GM23338 (cell line): ENCODE measurements at regions not wholly inside any gene's neighbourhood (a gene's known extent, or its start where the extent isn't known, plus 50 kb on each side); places are given as distances from the start of the nearest gene placed in this dataset.
A peak's percentile ranks its signal among the peaks of the same experiment; 100 is the strongest.

Experiments used
- CREB1 ChIP-seq: fragments of 250-450 bp; sonication (Bioruptor Pico); IDR thresholded peaks from 2 replicates; pipeline ENCODE4 v1.5.0; 2020; ENCODE audit warnings: low read depth, mild to moderate bottlenecking, moderate library complexity
- ETS1 ChIP-seq: IDR thresholded peaks from 2 replicates; pipeline ENCODE4 v1.6.1; 2016; ENCODE audit warnings: antibody characterized with exemption
- EZH2 ChIP-seq: fragments of 200-600 bp; sonication (generic); IDR thresholded peaks from one replicate; pipeline ENCODE4 v1.8.0; 2017; ENCODE audit warnings: antibody characterized with exemption, mild to moderate bottlenecking, low read depth; ENCODE audit not compliant: unreplicated experiment
- EZH2phosphoT487 ChIP-seq: fragments of 200-600 bp; sonication (generic); IDR thresholded peaks from one replicate; pipeline ENCODE4 v1.8.1; 2018; ENCODE audit warnings: antibody characterized with exemption; ENCODE audit not compliant: unreplicated experiment
- JUNB ChIP-seq: IDR thresholded peaks from one replicate; pipeline ENCODE4 v1.6.1; 2016; ENCODE audit warnings: antibody characterized with exemption; ENCODE audit not compliant: unreplicated experiment
- POLR2AphosphoS5 ChIP-seq: IDR thresholded peaks from 2 replicates; pipeline ENCODE4 v1.6.1; 2016; ENCODE audit warnings: antibody characterized with exemption, low read depth
- STAT1 ChIP-seq: IDR thresholded peaks from one replicate; pipeline ENCODE4 v1.6.1; 2016; ENCODE audit warnings: antibody characterized with exemption; ENCODE audit not compliant: unreplicated experiment
- ZNF114 ChIP-seq: fragments of 250-450 bp; sonication (Bioruptor Pico); IDR thresholded peaks from 2 replicates; pipeline ENCODE4 v1.5.0; 2020; ENCODE audit warnings: mild to moderate bottlenecking, moderate library complexity
- TF ChIP-seq, protein P1 (sequence below), 2 experiments: fragments of 200-600 bp in 1 of 2; sonication (generic) in 1 of 2; conservative IDR thresholded peaks; 2 replicates each; pipeline versions ENCODE4 v1.5.1 to v1.6.1; 2016 to 2017; ENCODE audit warnings: antibody characterized with exemption in 2 of 2, low read depth in 2 of 2, mild to moderate bottlenecking in 2 of 2, moderate library complexity in 1 of 2
- TF ChIP-seq, protein P2 (sequence below): IDR thresholded peaks from one replicate; pipeline ENCODE4 v1.6.1; 2018; ENCODE audit warnings: antibody characterized with exemption; ENCODE audit not compliant: unreplicated experiment

GRCh38 chr22:27409299-27409698, 392.3 kb downstream of the MN1 start:
- TF ChIP-seq EZH2 (no peak), CREB1 (no peak), ZNF114 (CRISPR knock-in tag) (no peak), POLR2AphosphoS5 (no peak), JUNB (no peak), EZH2phosphoT487 (no peak), STAT1 (no peak), ETS1 (no peak)
- TF ChIP-seq, protein P1, sequence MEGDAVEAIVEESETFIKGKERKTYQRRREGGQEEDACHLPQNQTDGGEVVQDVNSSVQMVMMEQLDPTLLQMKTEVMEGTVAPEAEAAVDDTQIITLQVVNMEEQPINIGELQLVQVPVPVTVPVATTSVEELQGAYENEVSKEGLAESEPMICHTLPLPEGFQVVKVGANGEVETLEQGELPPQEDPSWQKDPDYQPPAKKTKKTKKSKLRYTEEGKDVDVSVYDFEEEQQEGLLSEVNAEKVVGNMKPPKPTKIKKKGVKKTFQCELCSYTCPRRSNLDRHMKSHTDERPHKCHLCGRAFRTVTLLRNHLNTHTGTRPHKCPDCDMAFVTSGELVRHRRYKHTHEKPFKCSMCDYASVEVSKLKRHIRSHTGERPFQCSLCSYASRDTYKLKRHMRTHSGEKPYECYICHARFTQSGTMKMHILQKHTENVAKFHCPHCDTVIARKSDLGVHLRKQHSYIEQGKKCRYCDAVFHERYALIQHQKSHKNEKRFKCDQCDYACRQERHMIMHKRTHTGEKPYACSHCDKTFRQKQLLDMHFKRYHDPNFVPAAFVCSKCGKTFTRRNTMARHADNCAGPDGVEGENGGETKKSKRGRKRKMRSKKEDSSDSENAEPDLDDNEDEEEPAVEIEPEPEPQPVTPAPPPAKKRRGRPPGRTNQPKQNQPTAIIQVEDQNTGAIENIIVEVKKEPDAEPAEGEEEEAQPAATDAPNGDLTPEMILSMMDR (conservative IDR thresholded peaks at IDR 0.05; ENCODE audit: low read depth in 2 of 2): peak; percentile 13 to 47; a peak in 2 of 4 replicates
- TF ChIP-seq, protein P2, sequence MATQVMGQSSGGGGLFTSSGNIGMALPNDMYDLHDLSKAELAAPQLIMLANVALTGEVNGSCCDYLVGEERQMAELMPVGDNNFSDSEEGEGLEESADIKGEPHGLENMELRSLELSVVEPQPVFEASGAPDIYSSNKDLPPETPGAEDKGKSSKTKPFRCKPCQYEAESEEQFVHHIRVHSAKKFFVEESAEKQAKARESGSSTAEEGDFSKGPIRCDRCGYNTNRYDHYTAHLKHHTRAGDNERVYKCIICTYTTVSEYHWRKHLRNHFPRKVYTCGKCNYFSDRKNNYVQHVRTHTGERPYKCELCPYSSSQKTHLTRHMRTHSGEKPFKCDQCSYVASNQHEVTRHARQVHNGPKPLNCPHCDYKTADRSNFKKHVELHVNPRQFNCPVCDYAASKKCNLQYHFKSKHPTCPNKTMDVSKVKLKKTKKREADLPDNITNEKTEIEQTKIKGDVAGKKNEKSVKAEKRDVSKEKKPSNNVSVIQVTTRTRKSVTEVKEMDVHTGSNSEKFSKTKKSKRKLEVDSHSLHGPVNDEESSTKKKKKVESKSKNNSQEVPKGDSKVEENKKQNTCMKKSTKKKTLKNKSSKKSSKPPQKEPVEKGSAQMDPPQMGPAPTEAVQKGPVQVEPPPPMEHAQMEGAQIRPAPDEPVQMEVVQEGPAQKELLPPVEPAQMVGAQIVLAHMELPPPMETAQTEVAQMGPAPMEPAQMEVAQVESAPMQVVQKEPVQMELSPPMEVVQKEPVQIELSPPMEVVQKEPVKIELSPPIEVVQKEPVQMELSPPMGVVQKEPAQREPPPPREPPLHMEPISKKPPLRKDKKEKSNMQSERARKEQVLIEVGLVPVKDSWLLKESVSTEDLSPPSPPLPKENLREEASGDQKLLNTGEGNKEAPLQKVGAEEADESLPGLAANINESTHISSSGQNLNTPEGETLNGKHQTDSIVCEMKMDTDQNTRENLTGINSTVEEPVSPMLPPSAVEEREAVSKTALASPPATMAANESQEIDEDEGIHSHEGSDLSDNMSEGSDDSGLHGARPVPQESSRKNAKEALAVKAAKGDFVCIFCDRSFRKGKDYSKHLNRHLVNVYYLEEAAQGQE: no peak
